GM18909 (cell line): ENCODE measurements at regions not wholly inside any gene's neighbourhood (a gene's known extent, or its start where the extent isn't known, plus 50 kb on each side); places are given as distances from the start of the nearest gene placed in this dataset.

Experiments
- ATAC-seq: cut with Tn5 transposase; IDR thresholded peaks from one replicate; pipeline ENCODE4 v1.9.1; 2021; ENCODE audit warnings: mild to moderate bottlenecking; ENCODE audit not compliant: unreplicated experiment, poor library complexity

GRCh38 chr5:167804512-167805220 is 486.8 kb upstream of the WWC1 start:
- ATAC-seq = no peak

- ATAC-seq = no peak
Observed at GRCh38 chr5:167810573-167810972, 480.9 kb upstream of the WWC1 start.

GRCh38 chr5:167812871-167813270 is 478.6 kb upstream of the WWC1 start:
- ATAC-seq = no peak

- no peak for ATAC-seq
Observed at GRCh38 chr5:167813389-167813788, 478.1 kb upstream of the WWC1 start.

- no peak for ATAC-seq
Observed at GRCh38 chr5:167814040-167814439, 477.4 kb upstream of the WWC1 start.

- ATAC-seq = no peak
Observed at GRCh38 chr5:167814828-167815227, 476.6 kb upstream of the WWC1 start.

- no peak for ATAC-seq
Observed at GRCh38 chr5:167816354-167816753, 475.1 kb upstream of the WWC1 start.

GRCh38 chr5:167816864-167817263 is 474.6 kb upstream of the WWC1 start:
- no peak for ATAC-seq

- ATAC-seq = peak; percentile 94
Observed at GRCh38 chr5:167819406-167819805, 472.0 kb upstream of the WWC1 start.

GRCh38 chr5:167820101-167820990 is 471.1 kb upstream of the WWC1 start:
- no peak for ATAC-seq

- ATAC-seq = no peak
Observed at GRCh38 chr5:167821151-167821550, 470.3 kb upstream of the WWC1 start.

GRCh38 chr5:167821669-167822068 is 469.8 kb upstream of the WWC1 start:
- ATAC-seq = no peak

GRCh38 chr5:167822241-167822640 is 469.2 kb upstream of the WWC1 start:
- ATAC-seq = no peak

- no peak for ATAC-seq
Observed at GRCh38 chr5:167823405-167823804, 468.0 kb upstream of the WWC1 start.

- ATAC-seq = no peak
Observed at GRCh38 chr5:167827766-167828165, 463.7 kb upstream of the WWC1 start.

- no peak for ATAC-seq
Observed at GRCh38 chr5:167831754-167832504, 459.5 kb upstream of the WWC1 start.

- no peak for ATAC-seq
Observed at GRCh38 chr5:167832609-167833008, 458.8 kb upstream of the WWC1 start.

GRCh38 chr5:167833456-167833855 is 458.0 kb upstream of the WWC1 start:
- ATAC-seq = no peak

- no peak for ATAC-seq
Observed at GRCh38 chr5:167835146-167835545, 456.3 kb upstream of the WWC1 start.

- ATAC-seq = no peak
Observed at GRCh38 chr5:167837127-167837526, 454.3 kb upstream of the WWC1 start.

- no peak for ATAC-seq
Observed at GRCh38 chr5:167839065-167839464, 452.4 kb upstream of the WWC1 start.
